RWPE2 (cell line): ENCODE measurements at regions not wholly inside any gene's neighbourhood (a gene's known extent, or its start where the extent isn't known, plus 50 kb on each side); places are given as distances from the start of the nearest gene placed in this dataset.

Experiments
- ATAC-seq: fragments of 200-7000 bp; cut with Tn5 transposase; 3 replicates; pipeline ENCODE4 v1.9.1; 2021; ENCODE audit warnings: low read depth
- DNase-seq: peaks from one replicate; pipeline ENCODE4 v3.0.0-alpha.2; 2020; ENCODE audit warnings: low spot score
- H3K27ac ChIP-seq: fragments of 450-650 bp; 2 replicates; pipeline ENCODE4 v1.5.1; 2017; ENCODE audit warnings: mild to moderate bottlenecking; ENCODE audit not compliant: poor library complexity, severe bottlenecking
- H3K27me3 ChIP-seq: fragments of 250-450 bp; sonication (Bioruptor Pico); 2 replicates; pipeline ENCODE4 v1.5.1; 2021; ENCODE audit warnings: mild to moderate bottlenecking, moderate library complexity; ENCODE audit not compliant: insufficient read depth, poor library complexity, severe bottlenecking
- H3K36me3 ChIP-seq: fragments of 250-450 bp; sonication (Bioruptor Pico); 2 replicates; pipeline ENCODE4 v1.5.1; 2020; ENCODE audit warnings: low read depth, mild to moderate bottlenecking, moderate library complexity
- H3K4me1 ChIP-seq: fragments of 250-450 bp; sonication (Bioruptor Pico); 2 replicates; pipeline ENCODE4 v1.5.1; 2021; ENCODE audit warnings: mild to moderate bottlenecking, moderate library complexity; ENCODE audit not compliant: insufficient read depth, poor library complexity, severe bottlenecking
- H3K4me3 ChIP-seq: fragments of 250-450 bp; sonication (Bioruptor Pico); 2 replicates; pipeline ENCODE4 v1.5.1; 2021; ENCODE audit warnings: mild to moderate bottlenecking, moderate library complexity; ENCODE audit not compliant: severe bottlenecking
- H3K9me3 ChIP-seq: fragments of 250-450 bp; sonication (Bioruptor Pico); 2 replicates; pipeline ENCODE4 v1.5.1; 2021; ENCODE audit warnings: mild to moderate bottlenecking, moderate library complexity; ENCODE audit not compliant: severe bottlenecking
- TF ChIP-seq, protein P1 (sequence below): fragments of 450-650 bp; IDR thresholded peaks from one replicate; pipeline ENCODE4 v1.5.1; 2017; ENCODE audit warnings: mild to moderate bottlenecking, moderate library complexity; ENCODE audit not compliant: poor library complexity, severe bottlenecking

DNA sequence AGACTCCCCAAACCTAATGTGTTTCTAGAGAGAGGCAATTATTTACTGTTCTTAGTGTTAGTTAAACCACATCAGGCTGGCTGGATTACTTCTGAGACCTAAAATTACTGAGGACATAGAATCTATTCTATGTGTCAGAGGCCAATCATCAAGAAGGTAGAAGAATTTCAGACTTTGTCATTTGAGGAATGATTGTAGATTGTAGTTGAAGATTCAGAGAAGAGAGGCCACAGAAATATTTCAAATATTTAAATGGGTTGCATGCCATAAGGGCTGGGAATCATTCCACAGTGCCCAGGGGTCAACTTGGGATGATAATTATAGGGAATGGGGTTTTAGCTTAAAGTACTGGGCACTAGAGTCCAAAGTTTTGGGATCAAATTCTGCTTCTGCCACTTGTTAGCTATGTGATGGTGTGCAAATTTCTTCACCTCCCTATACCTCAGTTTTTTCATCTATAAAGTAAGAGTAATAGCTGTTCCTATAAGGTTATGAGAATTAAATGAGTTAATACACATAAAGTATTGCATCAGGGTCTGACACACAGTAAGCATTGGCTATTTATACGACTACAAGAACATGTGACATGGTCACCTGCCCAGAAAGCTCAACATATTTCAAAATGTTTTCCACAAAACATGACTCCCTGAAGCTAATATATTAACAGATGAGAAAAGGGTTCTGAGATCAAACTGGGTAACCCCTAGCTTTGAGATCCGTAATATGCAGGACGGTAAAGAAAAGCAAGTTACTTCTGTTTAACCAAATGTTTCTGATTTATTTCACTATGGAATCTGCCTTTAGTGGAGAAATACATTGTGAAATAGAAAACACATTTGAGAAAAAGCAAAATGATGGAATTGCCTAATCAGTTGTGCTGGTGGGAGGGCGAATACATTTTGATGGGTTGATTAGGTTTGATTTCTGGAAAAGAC, 69.7 kb upstream of the SPAG17 start:
- Histone ChIP-seq H3K27ac (no peak overlapping the region), H3K27me3 (no peaks in the 10 kb centered on the region), H3K9me3 (no peaks in the 10 kb centered on the region), H3K36me3 (no peaks in the 10 kb centered on the region), H3K4me3 (no peak overlapping the region), H3K4me1 (no peaks in the 10 kb centered on the region)
- TF ChIP-seq, protein P1, sequence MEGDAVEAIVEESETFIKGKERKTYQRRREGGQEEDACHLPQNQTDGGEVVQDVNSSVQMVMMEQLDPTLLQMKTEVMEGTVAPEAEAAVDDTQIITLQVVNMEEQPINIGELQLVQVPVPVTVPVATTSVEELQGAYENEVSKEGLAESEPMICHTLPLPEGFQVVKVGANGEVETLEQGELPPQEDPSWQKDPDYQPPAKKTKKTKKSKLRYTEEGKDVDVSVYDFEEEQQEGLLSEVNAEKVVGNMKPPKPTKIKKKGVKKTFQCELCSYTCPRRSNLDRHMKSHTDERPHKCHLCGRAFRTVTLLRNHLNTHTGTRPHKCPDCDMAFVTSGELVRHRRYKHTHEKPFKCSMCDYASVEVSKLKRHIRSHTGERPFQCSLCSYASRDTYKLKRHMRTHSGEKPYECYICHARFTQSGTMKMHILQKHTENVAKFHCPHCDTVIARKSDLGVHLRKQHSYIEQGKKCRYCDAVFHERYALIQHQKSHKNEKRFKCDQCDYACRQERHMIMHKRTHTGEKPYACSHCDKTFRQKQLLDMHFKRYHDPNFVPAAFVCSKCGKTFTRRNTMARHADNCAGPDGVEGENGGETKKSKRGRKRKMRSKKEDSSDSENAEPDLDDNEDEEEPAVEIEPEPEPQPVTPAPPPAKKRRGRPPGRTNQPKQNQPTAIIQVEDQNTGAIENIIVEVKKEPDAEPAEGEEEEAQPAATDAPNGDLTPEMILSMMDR = no peak
- ATAC-seq (no peak), DNase-seq (no peak)

DNA sequence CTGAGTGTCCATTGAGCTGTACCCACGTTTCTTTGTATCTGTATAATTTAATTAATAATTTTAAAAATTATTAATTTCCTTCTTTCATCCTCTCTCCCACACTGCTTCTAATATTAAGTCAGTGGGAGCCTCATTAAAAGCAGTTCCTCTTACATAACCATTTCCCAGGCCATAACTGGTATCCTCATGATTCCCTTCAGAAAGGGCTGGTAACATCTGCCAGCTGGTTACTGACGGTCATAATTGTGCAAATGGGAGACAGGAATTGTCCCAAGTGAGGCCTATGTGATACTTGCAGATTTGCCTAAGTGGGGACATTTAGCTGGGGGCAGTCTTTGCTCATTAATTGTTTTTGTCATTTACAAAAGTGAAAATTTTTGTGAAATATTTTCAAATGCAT, 69.0 kb upstream of the SPAG17 start:
- no peaks in the 10 kb centered on the region for H3K4me1 ChIP-seq
- ATAC-seq (no peak), DNase-seq (no peak)

DNA sequence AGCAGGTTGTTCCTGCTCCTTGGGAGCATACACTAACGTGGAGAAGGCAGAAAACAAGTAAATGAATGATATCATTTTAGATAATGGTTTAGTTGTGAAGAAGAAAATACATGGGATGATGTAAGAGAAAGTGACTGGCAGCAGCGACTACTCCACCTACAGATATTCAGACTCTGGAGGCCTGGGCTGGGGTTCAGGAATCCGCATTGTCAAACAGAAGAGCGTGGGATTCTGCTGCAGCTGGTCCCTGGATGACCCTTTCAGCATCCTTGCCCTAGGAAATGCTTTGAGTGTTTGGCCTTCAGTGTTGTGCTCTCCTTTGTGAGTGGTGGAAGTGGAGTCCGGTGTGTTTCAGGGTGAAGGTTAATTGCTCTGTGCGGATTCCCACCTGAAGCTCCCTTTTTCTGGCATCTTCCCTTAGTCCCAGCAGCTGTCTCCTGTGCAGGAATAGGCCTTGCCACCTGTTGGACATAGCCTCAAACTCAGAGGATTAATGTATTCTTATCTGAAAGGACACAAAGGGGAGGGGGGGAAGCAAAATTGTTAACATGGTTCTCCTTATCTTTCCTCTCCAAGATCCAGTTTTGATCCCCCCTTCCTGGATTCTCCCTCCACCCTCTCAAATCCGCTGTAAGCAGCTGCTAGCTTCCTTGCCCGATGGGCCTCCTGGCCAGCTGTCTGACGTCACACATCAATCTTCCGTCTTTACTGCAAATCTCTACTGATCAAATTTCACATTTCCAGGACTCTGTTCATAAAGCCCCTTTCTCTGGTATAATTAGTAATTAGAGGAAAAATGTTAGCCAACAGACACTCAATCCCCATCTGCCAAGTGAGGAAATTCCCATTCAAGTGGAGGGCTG, 68.3 kb upstream of the SPAG17 start:
- no peak for ATAC-seq
- no peaks in the 10 kb centered on the region for H3K4me1 ChIP-seq
- TF ChIP-seq, protein P1 = no peak
- H3K4me3 ChIP-seq = no peak overlapping the region
- H3K27me3 ChIP-seq = no peaks in the 10 kb centered on the region
- no peak for DNase-seq
- no peaks in the 10 kb centered on the region for H3K36me3 ChIP-seq
- H3K9me3 ChIP-seq = no peaks in the 10 kb centered on the region
- H3K27ac ChIP-seq = no peak overlapping the region

More for the DNA sequence above, 69.0 kb upstream of the SPAG17 start:
- TF ChIP-seq, protein P1 = no peak
- no peaks in the 10 kb centered on the region for H3K27me3 ChIP-seq
- no peak overlapping the region for H3K27ac ChIP-seq
- H3K9me3 ChIP-seq = no peaks in the 10 kb centered on the region
- no peak overlapping the region for H3K4me3 ChIP-seq
- H3K36me3 ChIP-seq = no peaks in the 10 kb centered on the region

DNA sequence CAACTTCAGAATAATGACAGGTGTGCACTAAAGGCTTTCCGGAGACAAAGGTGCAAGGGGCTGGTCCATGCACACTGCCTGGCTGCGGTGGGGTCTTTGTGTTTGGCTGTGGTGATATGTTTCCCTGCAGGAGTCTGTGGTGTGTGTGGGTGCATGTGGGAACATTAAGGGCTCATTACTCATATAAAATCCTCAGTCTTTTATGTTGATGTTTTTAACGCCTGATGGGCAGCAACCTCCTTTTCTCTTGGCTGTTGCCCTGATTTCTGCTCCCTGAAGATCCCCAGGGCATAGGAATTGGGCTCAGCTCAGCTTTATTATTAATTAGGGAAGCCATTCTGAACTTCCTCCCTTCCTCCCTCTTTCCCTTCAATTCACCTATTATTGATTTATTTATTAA, 67.6 kb upstream of the SPAG17 start:
- no peak for ATAC-seq
- no peak for DNase-seq
- Histone ChIP-seq H3K4me1 (no peaks in the 10 kb centered on the region), H3K27me3 (no peaks in the 10 kb centered on the region), H3K27ac (no peak overlapping the region), H3K4me3 (no peak overlapping the region), H3K9me3 (no peaks in the 10 kb centered on the region), H3K36me3 (no peaks in the 10 kb centered on the region)
- TF ChIP-seq, protein P1 = no peak
